Right ventricle myocardium inferior (tissue), 1 donor: ENCODE measurements at regions not wholly inside any gene's neighbourhood (a gene's known extent, or its start where the extent isn't known, plus 50 kb on each side); places are given as distances from the start of the nearest gene placed in this dataset.
"Not testable (repeated sequence)": the region's sequence is repeated elsewhere in the genome, so short reads cannot be mapped to it uniquely, and the experiment has no call there.

ENCODE experiments used
- ATAC-seq: fragments of 200-7000 bp; cut with Tn5 transposase; one replicate; pipeline ENCODE4 v1.9.1; 2020; ENCODE audit warnings: mild to moderate bottlenecking, moderate library complexity
- DNase-seq: peaks from one replicate; pipeline ENCODE4 v3.0.0; 2021; ENCODE audit errors: missing footprints
- intact Hi-C: fragments of 100-400 bp; cut with DNase I; formaldehyde crosslinking; loops from one replicate; pipeline ENCODE4 v1.11.0; 2022
- donor health status: DM: no; HTN: yes; CAD: no; lungs with severe emphysema.

- ATAC-seq, result no peak
- intact Hi-C loops, result no loop called here
- no peak for DNase-seq
Observed at GRCh38 chr3:153410517-153410916, 248.5 kb downstream of the RAP2B start.

- intact Hi-C loops, result no loop called here
- DNase-seq (no peak), ATAC-seq (no peak)
Observed at GRCh38 chr3:153414982-153415381, 253.0 kb downstream of the RAP2B start.

GRCh38 chr3:153422314-153422713 is 260.3 kb downstream of the RAP2B start:
- DNase-seq (no peak), ATAC-seq (no peak)
- intact Hi-C loops, result no loop called here

- DNase-seq, ATAC-seq, intact Hi-C loops: not testable (repeated sequence)
Observed at GRCh38 chr3:153423820-153424219, 261.8 kb downstream of the RAP2B start.

GRCh38 chr3:153426344-153426743 is 264.3 kb downstream of the RAP2B start:
- intact Hi-C loops, result no loop called here
- DNase-seq, result no peak
- ATAC-seq, result no peak

GRCh38 chr3:153426803-153427202 is 264.8 kb downstream of the RAP2B start:
- DNase-seq, result no peak
- ATAC-seq, result no peak
- intact Hi-C loops, result no loop called here

GRCh38 chr3:153429821-153430220 is 267.8 kb downstream of the RAP2B start:
- ATAC-seq, result no peak

GRCh38 chr3:153431076-153431475 is 269.1 kb downstream of the RAP2B start:
- DNase-seq (no peak), ATAC-seq (no peak)
- intact Hi-C loops, result no loop called here

More at GRCh38 chr3:153429821-153430220, 267.8 kb downstream of the RAP2B start:
- no peak for DNase-seq
- intact Hi-C loops, result no loop called here

- DNase-seq, result no peak
- no peak for ATAC-seq
- intact Hi-C loops, result no loop called here
Observed at GRCh38 chr3:153437666-153438065, 275.6 kb downstream of the RAP2B start.

- DNase-seq (no peak), ATAC-seq (no peak)
- intact Hi-C loops, result no loop called here
Observed at GRCh38 chr3:153438271-153438670, 276.2 kb downstream of the RAP2B start.

- DNase-seq, result no peak
- no peak for ATAC-seq
- intact Hi-C loops, result no loop called here
Observed at GRCh38 chr3:153439780-153440179, 277.8 kb downstream of the RAP2B start.

- intact Hi-C loops, result no loop called here
- ATAC-seq (no peak), DNase-seq (peak; percentile 13)
Observed at GRCh38 chr3:153440311-153440710, 278.3 kb downstream of the RAP2B start.

GRCh38 chr3:153442386-153442785 is 280.4 kb downstream of the RAP2B start:
- DNase-seq, result no peak
- intact Hi-C loops, result no loop called here
- no peak for ATAC-seq

- ATAC-seq (no peak), DNase-seq (no peak)
- intact Hi-C loops, result no loop called here
Observed at GRCh38 chr3:153442799-153443487, 280.9 kb downstream of the RAP2B start.

GRCh38 chr3:153443961-153444360 is 281.9 kb downstream of the RAP2B start:
- no peak for ATAC-seq
- intact Hi-C loops, result no loop called here
- no peak for DNase-seq

GRCh38 chr3:153445817-153446216 is 283.8 kb downstream of the RAP2B start:
- ATAC-seq (no peak), DNase-seq (no peak)
- intact Hi-C loops, result no loop called here

GRCh38 chr3:153448151-153448829 is 286.3 kb downstream of the RAP2B start:
- ATAC-seq (no peak), DNase-seq (no peak)
- intact Hi-C loops, result no loop called here

GRCh38 chr3:153456833-153457545 is 295.0 kb downstream of the RAP2B start:
- intact Hi-C loops, result no loop called here
- no peak for ATAC-seq
- DNase-seq, result no peak

GRCh38 chr3:153458881-153459280 is 296.9 kb downstream of the RAP2B start:
- no peak for ATAC-seq

GRCh38 chr3:153462545-153462944 is 300.5 kb downstream of the RAP2B start:
- no peak for ATAC-seq
- intact Hi-C loops, result no loop called here
- no peak for DNase-seq

More at GRCh38 chr3:153458881-153459280, 296.9 kb downstream of the RAP2B start:
- no peak for DNase-seq
- intact Hi-C loops, result no loop called here
